CD14-positive monocyte (primary cell): ENCODE measurements at regions not wholly inside any gene's neighbourhood (a gene's known extent, or its start where the extent isn't known, plus 50 kb on each side); places are given as distances from the start of the nearest gene placed in this dataset.
A peak's percentile ranks its signal among the peaks of the same experiment; 100 is the strongest.

Experiments
- DNase-seq, 3 donors: peaks; one replicate each; pipeline ENCODE4 v3.0.0-alpha.2; 2011 to 2022
- H2AFZ ChIP-seq: 2 replicates; pipeline ENCODE4 v1.6.0; 2012; ENCODE audit warnings: mild to moderate bottlenecking, low read depth, low read length, inconsistent platforms; ENCODE audit not compliant: insufficient read depth, poor library complexity, severe bottlenecking
- H3K27ac ChIP-seq, 2 donors: 1 replicate in 1 of 2; 2 replicates in 1 of 2; pipeline ENCODE4 v1.5.1; 2012 to 2013; ENCODE audit warnings: low read length in 2 of 2, control low read depth in 1 of 2, inconsistent platforms in 1 of 2, low read depth in 1 of 2, mild to moderate bottlenecking in 1 of 2
- H3K27me3 ChIP-seq, 2 donors: one replicate each; pipeline versions ENCODE4 v1.6.0 to v1.6.1; 2011 to 2013; ENCODE audit warnings: low read length in 2 of 2; ENCODE audit not compliant: control insufficient read depth in 2 of 2, insufficient read depth in 2 of 2
- H3K36me3 ChIP-seq, 2 donors: replicated peaks in 1 of 2; 1 replicate in 1 of 2; 2 replicates in 1 of 2; pipeline versions ENCODE4 v1.5.1 to v1.6.1; 2012 to 2013; ENCODE audit warnings: low read length in 2 of 2, control low read depth in 1 of 2, inconsistent platforms in 1 of 2, mild to moderate bottlenecking in 1 of 2; ENCODE audit not compliant: insufficient read depth in 2 of 2, control insufficient read depth in 1 of 2
- H3K4me1 ChIP-seq, 2 donors: 1 replicate in 1 of 2; 2 replicates in 1 of 2; pipeline versions ENCODE4 v1.5.1 to v1.6.1; 2012 to 2013; ENCODE audit warnings: low read length in 2 of 2, control low read depth in 1 of 2, inconsistent platforms in 1 of 2, mild to moderate bottlenecking in 1 of 2, moderate library complexity in 1 of 2; ENCODE audit not compliant: insufficient read depth in 2 of 2, control insufficient read depth in 1 of 2
- H3K4me2 ChIP-seq: replicated peaks from 2 replicates; pipeline ENCODE3; 2012; ENCODE audit warnings: low read length, moderate library complexity, mild to moderate bottlenecking; ENCODE audit not compliant: poor library complexity, severe bottlenecking; ENCODE audit errors: extremely low read depth
- H3K4me3 ChIP-seq, 3 experiments: fragments of 200-600 bp in 1 of 3; sonication (generic) in 1 of 3; replicated peaks in 1 of 3; 1 replicate in 2 of 3; 2 replicates in 1 of 3; pipeline ENCODE4 v1.5.1; 2011 to 2013; ENCODE audit warnings: low read length in 3 of 3, mild to moderate bottlenecking in 3 of 3, control low read depth in 2 of 3, low read depth in 2 of 3, inconsistent platforms in 1 of 3, moderate library complexity in 1 of 3
- H3K79me2 ChIP-seq: 2 replicates; pipeline ENCODE4 v1.6.0; 2012; ENCODE audit warnings: mild to moderate bottlenecking, control low read depth, inconsistent platforms, low read length, moderate library complexity; ENCODE audit not compliant: insufficient read depth
- H3K9ac ChIP-seq: 2 replicates; pipeline ENCODE4 v1.6.0; 2017; ENCODE audit warnings: low read length, mild to moderate bottlenecking; ENCODE audit not compliant: insufficient read depth, poor library complexity, severe bottlenecking
- H3K9me3 ChIP-seq, 2 donors: replicated peaks in 1 of 2; 1 replicate in 1 of 2; 2 replicates in 1 of 2; pipeline versions ENCODE4 v1.5.1 to v1.6.1; 2012 to 2013; ENCODE audit warnings: low read length in 2 of 2, control low read depth in 1 of 2; ENCODE audit not compliant: control insufficient read depth in 1 of 2, insufficient read depth in 1 of 2
- H4K20me1 ChIP-seq: 2 replicates; pipeline ENCODE4 v1.6.0; 2012; ENCODE audit warnings: mild to moderate bottlenecking, low read length, control low read depth, moderate library complexity; ENCODE audit not compliant: insufficient read depth
- H3K27ac Mint-ChIP-seq, 7 donors: one replicate each; pipeline ENCODE4 v1.8.0; 2020; ENCODE audit warnings: mild to moderate bottlenecking in 7 of 7, mixed read lengths in 7 of 7, moderate library complexity in 6 of 7, inconsistent platforms in 2 of 7
- H3K27me3 Mint-ChIP-seq, 3 donors: one replicate each; pipeline ENCODE4 v1.8.0; 2021 to 2022; ENCODE audit warnings: low read depth in 3 of 3, mild to moderate bottlenecking in 3 of 3, mixed read lengths in 3 of 3, moderate library complexity in 3 of 3, inconsistent platforms in 1 of 3
- H3K36me3 Mint-ChIP-seq, 2 donors: one replicate each; pipeline ENCODE4 v1.8.0; 2020; ENCODE audit warnings: mixed read lengths in 2 of 2, inconsistent platforms in 1 of 2, mild to moderate bottlenecking in 1 of 2
- H3K4me1 Mint-ChIP-seq: one replicate; pipeline ENCODE4 v1.8.0; 2020; ENCODE audit warnings: mild to moderate bottlenecking, mixed read lengths
- H3K4me3 Mint-ChIP-seq, 2 donors: one replicate each; pipeline ENCODE4 v1.8.0; 2020; ENCODE audit warnings: mild to moderate bottlenecking in 2 of 2, mixed read lengths in 2 of 2, moderate library complexity in 1 of 2
- H3K9me3 Mint-ChIP-seq, 7 donors: one replicate each; pipeline ENCODE4 v1.8.0; 2020 to 2022; ENCODE audit warnings: mixed read lengths in 7 of 7, mild to moderate bottlenecking in 6 of 7, moderate library complexity in 6 of 7, inconsistent platforms in 2 of 7
- WGBS: methylation state at CpG from one replicate; pipeline ENCODE4 v1.1.5; 2013; ENCODE audit warnings: missing lambda C conversion rate; ENCODE audit not compliant: insufficient coverage; 5-methylcytosine and 5-hydroxymethylcytosine counted together
- intact Hi-C, 2 donors: fragments of 100-400 bp; cut with micrococcal nuclease; formaldehyde crosslinking; loops; one replicate each; pipeline versions ENCODE4 v1.15.0 to v1.15.1; 2023
- TF ChIP-seq, protein P1 (sequence below): fragments of 200-600 bp; IDR thresholded peaks from one replicate; pipeline ENCODE4 v1.8.0; 2022; ENCODE audit warnings: antibody characterized with exemption, mild to moderate bottlenecking

DNA sequence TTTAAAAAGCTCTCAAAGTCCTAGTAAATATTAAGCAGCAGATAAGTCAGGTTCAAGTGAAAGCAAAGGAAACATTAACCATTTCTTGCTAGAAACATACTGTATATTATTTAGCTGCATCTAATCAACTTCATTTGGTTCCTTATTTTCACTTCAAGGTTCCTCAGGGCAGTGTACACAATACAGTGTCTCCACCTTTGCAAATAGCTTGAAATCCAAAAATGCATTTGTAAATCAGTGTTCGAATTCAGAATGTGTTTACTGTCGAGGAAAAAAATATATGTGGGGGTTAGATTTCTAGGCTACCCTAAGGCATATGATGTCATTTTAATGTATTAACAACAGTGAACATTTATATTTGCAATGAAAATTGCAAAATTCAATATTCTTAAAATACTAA, 436.0 kb downstream of the CETN3 start:
- Histone ChIP-seq H3K79me2 (no peaks in the 10 kb centered on the region), H3K9ac (no peak overlapping the region), H2AFZ (no peak overlapping the region), H3K27me3 (no peaks in the 10 kb centered on the region), H3K9me3 (no peaks in the 10 kb centered on the region), H3K4me2 (no peak overlapping the region), H3K4me1 (no peaks in the 10 kb centered on the region), H3K36me3 (no peaks in the 10 kb centered on the region), H4K20me1 (no peaks in the 10 kb centered on the region), H3K27ac (no peak overlapping the region), H3K4me3 (no peak overlapping the region)
- WGBS, result no CpG with 5 or more reads among the region's 2 CpGs
- no peaks in the 10 kb centered on the region for H3K36me3 Mint-ChIP-seq
- H3K27me3 Mint-ChIP-seq, result no peaks in the 10 kb centered on the region
- intact Hi-C loops, result no loop called here
- H3K9me3 Mint-ChIP-seq, result peaks cover 0 to 4% (median 0%) of the 10 kb centered on the region in 7 donors
- peak overlapping the region in 1 of 7 donors; percentile 69 for H3K27ac Mint-ChIP-seq
- TF ChIP-seq, protein P1, sequence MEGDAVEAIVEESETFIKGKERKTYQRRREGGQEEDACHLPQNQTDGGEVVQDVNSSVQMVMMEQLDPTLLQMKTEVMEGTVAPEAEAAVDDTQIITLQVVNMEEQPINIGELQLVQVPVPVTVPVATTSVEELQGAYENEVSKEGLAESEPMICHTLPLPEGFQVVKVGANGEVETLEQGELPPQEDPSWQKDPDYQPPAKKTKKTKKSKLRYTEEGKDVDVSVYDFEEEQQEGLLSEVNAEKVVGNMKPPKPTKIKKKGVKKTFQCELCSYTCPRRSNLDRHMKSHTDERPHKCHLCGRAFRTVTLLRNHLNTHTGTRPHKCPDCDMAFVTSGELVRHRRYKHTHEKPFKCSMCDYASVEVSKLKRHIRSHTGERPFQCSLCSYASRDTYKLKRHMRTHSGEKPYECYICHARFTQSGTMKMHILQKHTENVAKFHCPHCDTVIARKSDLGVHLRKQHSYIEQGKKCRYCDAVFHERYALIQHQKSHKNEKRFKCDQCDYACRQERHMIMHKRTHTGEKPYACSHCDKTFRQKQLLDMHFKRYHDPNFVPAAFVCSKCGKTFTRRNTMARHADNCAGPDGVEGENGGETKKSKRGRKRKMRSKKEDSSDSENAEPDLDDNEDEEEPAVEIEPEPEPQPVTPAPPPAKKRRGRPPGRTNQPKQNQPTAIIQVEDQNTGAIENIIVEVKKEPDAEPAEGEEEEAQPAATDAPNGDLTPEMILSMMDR, result no peak
- H3K4me1 Mint-ChIP-seq, result no peaks in the 10 kb centered on the region
- DNase-seq, result no peak
- H3K4me3 Mint-ChIP-seq, result no peak overlapping the region

DNA sequence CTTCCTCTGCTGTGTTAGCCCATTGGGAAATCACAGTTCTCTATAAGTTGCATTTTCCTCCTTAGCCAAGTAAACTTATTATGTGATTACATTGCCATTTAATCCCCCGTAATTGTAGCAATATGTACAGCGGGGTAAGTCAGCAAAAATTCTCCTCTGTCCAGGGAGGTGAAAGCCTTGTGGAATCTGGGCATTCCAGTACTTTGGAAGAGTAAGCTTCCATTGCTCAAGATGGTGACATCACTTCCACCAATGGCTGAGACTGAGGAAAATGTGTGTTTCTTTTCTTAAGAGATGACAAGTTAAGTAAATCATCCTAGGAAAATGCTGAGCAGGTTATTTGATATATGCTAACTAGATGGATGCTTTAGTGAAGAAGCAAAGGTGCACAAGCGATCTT, 436.7 kb downstream of the CETN3 start:
- H3K27ac ChIP-seq, result no peak overlapping the region
- H3K27me3 Mint-ChIP-seq, result no peaks in the 10 kb centered on the region
- H3K36me3 Mint-ChIP-seq, result no peaks in the 10 kb centered on the region
- no peaks in the 10 kb centered on the region for H3K9me3 ChIP-seq
- no peak overlapping the region for H3K27ac Mint-ChIP-seq
- H3K9ac ChIP-seq, result no peak overlapping the region
- H3K9me3 Mint-ChIP-seq, result peaks cover 0 to 4% (median 0%) of the 10 kb centered on the region in 7 donors
- H3K4me3 Mint-ChIP-seq, result no peak overlapping the region
- TF ChIP-seq, protein P1, result no peak
- no peak overlapping the region for H2AFZ ChIP-seq
- H3K27me3 ChIP-seq, result no peaks in the 10 kb centered on the region
- H3K4me1 Mint-ChIP-seq, result no peaks in the 10 kb centered on the region
- H3K4me2 ChIP-seq, result no peak overlapping the region
- H3K36me3 ChIP-seq, result no peaks in the 10 kb centered on the region
- no CpG with 5 or more reads among the region's 3 CpGs for WGBS
- H3K4me3 ChIP-seq, result no peak overlapping the region
- intact Hi-C loops, result no loop called here
- DNase-seq, result no peak
- H3K4me1 ChIP-seq, result no peaks in the 10 kb centered on the region
- no peaks in the 10 kb centered on the region for H4K20me1 ChIP-seq
- no peaks in the 10 kb centered on the region for H3K79me2 ChIP-seq
